GM23248 (cell line): ENCODE measurements at regions not wholly inside any gene's neighbourhood (a gene's known extent, or its start where the extent isn't known, plus 50 kb on each side); places are given as distances from the start of the nearest gene placed in this dataset.

Experiments used
- DNase-seq: peaks from one replicate; pipeline ENCODE4 v3.0.0-alpha.2; 2015
- H2AFZ ChIP-seq: fragments of 200-600 bp; sonication (generic); 2 replicates; pipeline ENCODE4 v1.6.1; 2016; ENCODE audit warnings: antibody characterized with exemption
- H3F3A ChIP-seq: fragments of 200-600 bp; sonication (generic); 2 replicates; pipeline ENCODE4 v1.6.1; 2016; ENCODE audit warnings: mild to moderate bottlenecking, antibody characterized with exemption, mixed run types; ENCODE audit not compliant: insufficient read depth
- H3K27ac ChIP-seq: fragments of 200-600 bp; sonication (generic); 2 replicates; pipeline ENCODE4 v1.5.1; 2016; ENCODE audit warnings: mild to moderate bottlenecking
- H3K27me3 ChIP-seq: fragments of 200-600 bp; sonication (generic); replicated peaks from 2 replicates; pipeline ENCODE4 v1.6.1; 2016; ENCODE audit warnings: mild to moderate bottlenecking; ENCODE audit not compliant: insufficient read depth
- H3K36me3 ChIP-seq: fragments of 200-600 bp; sonication (generic); 2 replicates; pipeline ENCODE4 v1.6.1; 2016; ENCODE audit warnings: low read depth, mild to moderate bottlenecking
- H3K4me1 ChIP-seq: fragments of 200-600 bp; sonication (generic); 2 replicates; pipeline ENCODE4 v1.6.1; 2016; ENCODE audit warnings: mild to moderate bottlenecking; ENCODE audit not compliant: insufficient read depth
- H3K4me2 ChIP-seq: fragments of 200-600 bp; sonication (generic); one replicate; pipeline ENCODE4 v1.6.1; 2016; ENCODE audit warnings: mild to moderate bottlenecking; ENCODE audit not compliant: unreplicated experiment
- H3K4me3 ChIP-seq: fragments of 200-600 bp; sonication (generic); 2 replicates; pipeline ENCODE4 v1.5.1; 2016; ENCODE audit warnings: mild to moderate bottlenecking
- H3K79me2 ChIP-seq: fragments of 200-600 bp; sonication (generic); 2 replicates; pipeline ENCODE4 v1.6.1; 2016; ENCODE audit warnings: mild to moderate bottlenecking; ENCODE audit not compliant: insufficient read depth
- H3K9ac ChIP-seq: fragments of 200-600 bp; sonication (generic); 2 replicates; pipeline ENCODE4 v1.6.1; 2016; ENCODE audit warnings: mild to moderate bottlenecking
- H3K9me2 ChIP-seq: fragments of 200-600 bp; sonication (generic); 2 replicates; pipeline ENCODE4 v1.6.1; 2016; ENCODE audit warnings: mixed run types, mild to moderate bottlenecking, moderate library complexity; ENCODE audit not compliant: insufficient read depth
- H3K9me3 ChIP-seq: fragments of 200-600 bp; sonication (generic); one replicate; pipeline ENCODE4 v1.6.1; 2017; ENCODE audit warnings: low read depth
- H4K20me1 ChIP-seq: fragments of 200-600 bp; sonication (generic); 2 replicates; pipeline ENCODE4 v1.6.0; 2016; ENCODE audit not compliant: insufficient read depth
- EZH2 ChIP-seq: fragments of 200-600 bp; sonication (generic); IDR thresholded peaks from 2 replicates; pipeline ENCODE4 v1.6.1; 2018; ENCODE audit warnings: antibody characterized with exemption, mild to moderate bottlenecking; ENCODE audit not compliant: insufficient read depth, poor library complexity, severe bottlenecking
- EZH2phosphoT487 ChIP-seq: fragments of 200-600 bp; sonication (generic); IDR thresholded peaks from 2 replicates; pipeline ENCODE4 v1.6.1; 2018; ENCODE audit warnings: antibody characterized with exemption, moderate library complexity, mild to moderate bottlenecking, low read depth; ENCODE audit not compliant: insufficient read depth
- WGBS, 2 experiments: methylation state at CpG; one replicate each; pipeline ENCODE4 v1.1.6; 2015 to 2017; ENCODE audit warnings: low lambda C conversion rate in 2 of 2, low coverage in 1 of 2; ENCODE audit errors: missing lambda C conversion rate in 2 of 2; 5-methylcytosine and 5-hydroxymethylcytosine counted together
- in situ Hi-C: fragments of 300-500 bp; cut with MboI; formaldehyde crosslinking; loops from 2 replicates; pipeline ENCODE4 v1.15.0; 2020

- Histone ChIP-seq H3K27me3 (no peaks in the 10 kb centered on the region), H3K4me1 (peaks cover 43% of the 10 kb centered on the region), H4K20me1 (no peaks in the 10 kb centered on the region), H3K4me3 (peak overlapping the region; percentile 34), H3K27ac (peak overlapping the region; percentile 90), H3F3A (peaks cover 40% of the 10 kb centered on the region), H3K9me3 (no peaks in the 10 kb centered on the region), H3K4me2 (peak overlapping the region; percentile 78), H3K36me3 (no peaks in the 10 kb centered on the region), H2AFZ (peak overlapping the region; percentile 64), H3K9me2 (peaks cover 4% of the 10 kb centered on the region), H3K9ac (peak overlapping the region; percentile 44), H3K79me2 (no peaks in the 10 kb centered on the region)
- 1 to 3% methylated on average over 4 of the region's 4 CpGs for WGBS, 2 experiments
- peak; percentile 98 for DNase-seq
- TF ChIP-seq EZH2phosphoT487 (no peak), EZH2 (no peak)
- in situ Hi-C loops = no loop called here
These were observed 76.6 kb upstream of the KLF12 start for GRCh38 chr13:74210693-74211393.

DNA sequence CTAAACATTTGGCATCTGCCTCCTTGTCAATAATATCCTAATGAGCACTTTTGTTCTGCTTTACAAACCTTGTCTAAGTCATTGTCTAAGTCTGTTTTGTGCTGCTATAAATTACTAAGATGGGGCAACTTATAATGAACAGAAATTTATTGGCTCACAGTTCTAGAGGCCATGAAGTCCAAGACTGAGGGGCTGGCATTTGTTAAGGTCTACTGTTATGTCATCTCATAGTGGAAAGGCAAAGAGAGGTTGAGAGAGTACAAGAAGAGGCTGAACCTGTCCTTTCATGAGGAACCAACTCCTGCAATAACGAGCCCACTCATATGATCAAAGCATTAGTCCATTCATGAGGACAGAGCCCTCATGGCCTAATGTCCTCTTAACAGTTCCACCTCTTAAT, 72.7 kb upstream of the KLF12 start:
- no peak overlapping the region for H3K4me2 ChIP-seq
- no peaks in the 10 kb centered on the region for H3K9me3 ChIP-seq
- H3K4me1 ChIP-seq = peaks cover 72% of the 10 kb centered on the region
- 91 to 100% methylated on average over 1 of the region's 1 CpG for WGBS, 2 experiments
- H3K9ac ChIP-seq = no peak overlapping the region
- no peaks in the 10 kb centered on the region for H3K27me3 ChIP-seq
- H3F3A ChIP-seq = peaks cover 48% of the 10 kb centered on the region
- H3K27ac ChIP-seq = peak overlapping the region; percentile 56
- no peaks in the 10 kb centered on the region for H3K36me3 ChIP-seq
- H4K20me1 ChIP-seq = no peaks in the 10 kb centered on the region
- H3K79me2 ChIP-seq = no peaks in the 10 kb centered on the region
- H3K4me3 ChIP-seq = no peak overlapping the region
- DNase-seq = no peak
- no peak for TF ChIP-seq EZH2
- TF ChIP-seq EZH2phosphoT487 = no peak
- peaks cover 9% of the 10 kb centered on the region for H3K9me2 ChIP-seq
- no peak overlapping the region for H2AFZ ChIP-seq
- in situ Hi-C loops = no loop called here

DNA sequence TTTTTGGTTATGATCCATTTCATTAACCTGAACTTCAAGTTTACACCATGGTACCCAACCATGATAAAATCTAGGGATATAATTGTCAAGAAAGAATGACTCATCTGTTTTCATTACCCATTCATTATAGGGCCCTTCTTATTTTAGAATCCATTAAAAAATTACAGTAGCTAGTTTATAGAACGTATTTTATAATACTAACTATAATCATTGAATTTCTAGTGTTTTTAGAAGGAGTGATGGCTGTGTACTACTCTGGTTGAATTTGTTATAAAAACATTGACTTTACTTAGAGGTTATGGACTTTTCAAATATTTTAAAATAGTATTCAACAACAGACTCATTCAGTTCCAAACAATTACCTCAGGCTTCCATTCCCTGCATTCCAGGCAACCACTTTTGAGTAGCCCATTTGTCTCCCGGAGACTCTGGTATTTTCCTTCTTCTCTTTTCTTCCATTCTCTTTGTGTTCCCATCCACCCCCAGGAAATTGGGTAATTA, 71.9 kb upstream of the KLF12 start:
- no peaks in the 10 kb centered on the region for H3K27me3 ChIP-seq
- peak; percentile 74 for DNase-seq
- H3K27ac ChIP-seq = peak overlapping the region; percentile 56
- H3K4me3 ChIP-seq = no peak overlapping the region
- H3K4me1 ChIP-seq = peaks cover 65% of the 10 kb centered on the region
- WGBS, 2 experiments = 38 to 46% methylated on average over 2 of the region's 2 CpGs
- H4K20me1 ChIP-seq = no peaks in the 10 kb centered on the region
- H3K9ac ChIP-seq = no peak overlapping the region
- TF ChIP-seq EZH2 = no peak
- TF ChIP-seq EZH2phosphoT487 = no peak
- H2AFZ ChIP-seq = no peak overlapping the region
- in situ Hi-C loops = no loop called here
- no peaks in the 10 kb centered on the region for H3K9me3 ChIP-seq
- H3K36me3 ChIP-seq = no peaks in the 10 kb centered on the region
- H3F3A ChIP-seq = peaks cover 40% of the 10 kb centered on the region
- peaks cover 9% of the 10 kb centered on the region for H3K9me2 ChIP-seq
- H3K4me2 ChIP-seq = peak overlapping the region; percentile 23
- H3K79me2 ChIP-seq = no peaks in the 10 kb centered on the region

GRCh38 chr13:74205313-74205690, 71.1 kb upstream of the KLF12 start:
- Histone ChIP-seq H3K36me3 (no peaks in the 10 kb centered on the region), H3K9ac (no peak overlapping the region), H3K27ac (peak overlapping the region; percentile 56), H3K4me2 (peak overlapping the region; percentile 22), H3K9me2 (peaks cover 9% of the 10 kb centered on the region), H3K4me1 (peaks cover 64% of the 10 kb centered on the region), H3K9me3 (no peaks in the 10 kb centered on the region), H3K79me2 (no peaks in the 10 kb centered on the region), H2AFZ (no peak overlapping the region), H4K20me1 (no peaks in the 10 kb centered on the region), H3K4me3 (no peak overlapping the region), H3K27me3 (no peaks in the 10 kb centered on the region), H3F3A (peaks cover 38% of the 10 kb centered on the region)
- 96 to 97% methylated on average over 2 of the region's 2 CpGs for WGBS, 2 experiments
- no peak for TF ChIP-seq EZH2
- no peak for TF ChIP-seq EZH2phosphoT487
- in situ Hi-C loops = no loop called here
- DNase-seq = no peak
